ENCODE measurements at regions not wholly inside any gene's neighbourhood (a gene's known extent, or its start where the extent isn't known, plus 50 kb on each side); places are given as distances from the start of the nearest gene placed in this dataset.

- TF ChIP-seq TCF7L2 (IDR thresholded peaks at IDR 0.05; ENCODE audit: low read depth, low read length), result no peak
- TF ChIP-seq, protein P1, sequence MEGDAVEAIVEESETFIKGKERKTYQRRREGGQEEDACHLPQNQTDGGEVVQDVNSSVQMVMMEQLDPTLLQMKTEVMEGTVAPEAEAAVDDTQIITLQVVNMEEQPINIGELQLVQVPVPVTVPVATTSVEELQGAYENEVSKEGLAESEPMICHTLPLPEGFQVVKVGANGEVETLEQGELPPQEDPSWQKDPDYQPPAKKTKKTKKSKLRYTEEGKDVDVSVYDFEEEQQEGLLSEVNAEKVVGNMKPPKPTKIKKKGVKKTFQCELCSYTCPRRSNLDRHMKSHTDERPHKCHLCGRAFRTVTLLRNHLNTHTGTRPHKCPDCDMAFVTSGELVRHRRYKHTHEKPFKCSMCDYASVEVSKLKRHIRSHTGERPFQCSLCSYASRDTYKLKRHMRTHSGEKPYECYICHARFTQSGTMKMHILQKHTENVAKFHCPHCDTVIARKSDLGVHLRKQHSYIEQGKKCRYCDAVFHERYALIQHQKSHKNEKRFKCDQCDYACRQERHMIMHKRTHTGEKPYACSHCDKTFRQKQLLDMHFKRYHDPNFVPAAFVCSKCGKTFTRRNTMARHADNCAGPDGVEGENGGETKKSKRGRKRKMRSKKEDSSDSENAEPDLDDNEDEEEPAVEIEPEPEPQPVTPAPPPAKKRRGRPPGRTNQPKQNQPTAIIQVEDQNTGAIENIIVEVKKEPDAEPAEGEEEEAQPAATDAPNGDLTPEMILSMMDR (IDR thresholded peaks at IDR 0.05), result no peak
- TF ChIP-seq POLR2AphosphoS5 (IDR thresholded peaks at IDR 0.05; ENCODE audit: low read depth, low read length), result no peak
Measured at GRCh38 chr13:21850013-21851006, 179.4 kb downstream of the FGF9 start.
